NCI-H1092 (cell line): ENCODE measurements at regions not wholly inside any gene's neighbourhood (a gene's known extent, or its start where the extent isn't known, plus 50 kb on each side); places are given as distances from the start of the nearest gene placed in this dataset.
"Not testable (repeated sequence)": the region's sequence is repeated elsewhere in the genome, so short reads cannot be mapped to it uniquely, and the experiment has no call there.

Experiments
- DNase-seq: peaks from one replicate; lab custom pipeline; 2025; lab: John Stamatoyannopoulos, UW

- no peak for DNase-seq
Measured at GRCh38 chr4:124046190-124046589, 649.6 kb downstream of the SPRY1 start.

GRCh38 chr4:124053872-124054538, 657.4 kb downstream of the SPRY1 start:
- no peak for DNase-seq

GRCh38 chr4:124055336-124055735, 657.2 kb downstream of the ANKRD50 start:
- no peak for DNase-seq

- no peak for DNase-seq
Measured at GRCh38 chr4:124055896-124056295, 656.6 kb downstream of the ANKRD50 start.

- no peak for DNase-seq
Measured at GRCh38 chr4:124060261-124060918, 652.1 kb downstream of the ANKRD50 start.

- DNase-seq: no peak
Measured at GRCh38 chr4:124061413-124061812, 651.1 kb downstream of the ANKRD50 start.

GRCh38 chr4:124065422-124065821, 647.1 kb downstream of the ANKRD50 start:
- no peak for DNase-seq

- DNase-seq: no peak
Measured at GRCh38 chr4:124065936-124066335, 646.6 kb downstream of the ANKRD50 start.

GRCh38 chr4:124066595-124066994, 645.9 kb downstream of the ANKRD50 start:
- no peak for DNase-seq

- no peak for DNase-seq
Measured at GRCh38 chr4:124067046-124067445, 645.5 kb downstream of the ANKRD50 start.

GRCh38 chr4:124070688-124071484, 641.6 kb downstream of the ANKRD50 start:
- DNase-seq: no peak

- DNase-seq: not testable (repeated sequence)
Measured at GRCh38 chr4:124075276-124075675, 637.3 kb downstream of the ANKRD50 start.

GRCh38 chr4:124079174-124079780, 633.3 kb downstream of the ANKRD50 start:
- DNase-seq: no peak

GRCh38 chr4:124083711-124084110, 628.8 kb downstream of the ANKRD50 start:
- DNase-seq: no peak

GRCh38 chr4:124085561-124086180, 626.9 kb downstream of the ANKRD50 start:
- no peak for DNase-seq

GRCh38 chr4:124090021-124090420, 622.5 kb downstream of the ANKRD50 start:
- DNase-seq: no peak

GRCh38 chr4:124092101-124092500, 620.4 kb downstream of the ANKRD50 start:
- DNase-seq: no peak

GRCh38 chr4:124092541-124092984, 620.0 kb downstream of the ANKRD50 start:
- DNase-seq: no peak

- DNase-seq: no peak
Measured at GRCh38 chr4:124095621-124096020, 616.9 kb downstream of the ANKRD50 start.

- DNase-seq: no peak
Measured at GRCh38 chr4:124096290-124096689, 616.2 kb downstream of the ANKRD50 start.

GRCh38 chr4:124097447-124097846, 615.1 kb downstream of the ANKRD50 start:
- DNase-seq: no peak

GRCh38 chr4:124104101-124104500, 608.4 kb downstream of the ANKRD50 start:
- DNase-seq: no peak
